Endothelial cell of umbilical vein (primary cell): ENCODE measurements at regions not wholly inside any gene's neighbourhood (a gene's known extent, or its start where the extent isn't known, plus 50 kb on each side); places are given as distances from the start of the nearest gene placed in this dataset.

ENCODE experiments used
- BruUV-seq: library from RNA; stranded (reverse); fragments of 400-500 nt; replicated peaks from 2 replicates; lab custom pipeline; 2021; lab: Mats Ljungman, UMichigan
- CTCF ChIA-PET: fragments of 300-600, 350-600 bp; sonication (Branson Sonifier 250); formaldehyde crosslinking; loops from one replicate; lab custom pipeline; 2021; ENCODE audit warnings: antibody characterized with exemption, inconsistent platforms; lab: Charles Lee
- POLR2A ChIA-PET: fragments of 300-600, 350-600 bp; sonication (Branson Sonifier 250); formaldehyde crosslinking; loops from one replicate; lab custom pipeline; 2021; ENCODE audit warnings: antibody characterized with exemption, inconsistent platforms; lab: Charles Lee
- DNase-seq: peaks from one replicate; pipeline ENCODE4 v3.0.0-alpha.2; 2011; ENCODE audit warnings: low read depth, low spot score
- FAIRE-seq: peaks from 2 replicates; lab custom pipeline; 2011; peaks lifted over from hg19 to GRCh38; lab: Jason Lieb, UNC
- H2AFZ ChIP-seq: 2 replicates; pipeline ENCODE4 v1.6.0; 2012; ENCODE audit warnings: low read depth, low read length, control low read depth, inconsistent platforms
- H3K27ac ChIP-seq: 2 replicates; pipeline ENCODE4 v1.5.1; 2011; ENCODE audit warnings: low read depth, mild to moderate bottlenecking, control low read depth, low read length, moderate library complexity; ENCODE audit not compliant: insufficient read depth
- H3K27me3 ChIP-seq, 2 experiments: 2 replicates each; pipeline versions ENCODE4 v1.6.0 to v1.6.1; 2011; ENCODE audit warnings: low read length in 2 of 2, mixed read lengths in 1 of 2; ENCODE audit not compliant: control insufficient read depth in 2 of 2, insufficient read depth in 2 of 2
- H3K36me3 ChIP-seq, 2 experiments: 2 replicates in 1 of 2; 3 replicates in 1 of 2; pipeline ENCODE4 v1.5.1; 2011; ENCODE audit warnings: low read length in 2 of 2, mild to moderate bottlenecking in 1 of 2, moderate library complexity in 1 of 2; ENCODE audit not compliant: control insufficient read depth in 2 of 2, insufficient read depth in 2 of 2; ENCODE audit errors: extremely low read depth in 1 of 2
- H3K4me1 ChIP-seq: 3 replicates; pipeline ENCODE4 v1.5.1; 2011; ENCODE audit warnings: mild to moderate bottlenecking, low read length; ENCODE audit not compliant: control insufficient read depth, insufficient read depth; ENCODE audit errors: extremely low read depth
- H3K4me2 ChIP-seq: 2 replicates; pipeline ENCODE4 v1.6.1; 2011; ENCODE audit warnings: low read length, control low read depth, mixed read lengths; ENCODE audit not compliant: insufficient read depth
- H3K4me3 ChIP-seq, 3 experiments: fragments of 200-600 bp in 1 of 3; sonication (generic), shearing (Covaris generic) in 1 of 3; replicated peaks in 1 of 3; 2 replicates each; pipeline ENCODE4 v1.5.1; 2011 to 2016; ENCODE audit warnings: control low read depth in 3 of 3, low read length in 3 of 3, mild to moderate bottlenecking in 2 of 3, inconsistent platforms in 1 of 3, low read depth in 1 of 3, moderate library complexity in 1 of 3; ENCODE audit not compliant: insufficient read depth in 1 of 3
- H3K79me2 ChIP-seq: 2 replicates; pipeline ENCODE4 v1.6.0; 2012; ENCODE audit warnings: low read length, inconsistent platforms; ENCODE audit not compliant: control insufficient read depth, insufficient read depth
- H3K9ac ChIP-seq: replicated peaks from 2 replicates; pipeline ENCODE3; 2011; ENCODE audit warnings: low read length, control low read depth; ENCODE audit not compliant: insufficient read depth; ENCODE audit errors: extremely low read depth
- H3K9me1 ChIP-seq: replicated peaks from 3 replicates; pipeline ENCODE4 v1.6.0; 2011; ENCODE audit warnings: mild to moderate bottlenecking, low read length; ENCODE audit not compliant: control insufficient read depth, insufficient read depth; ENCODE audit errors: extremely low read depth
- H3K9me3 ChIP-seq: replicated peaks from 2 replicates; pipeline ENCODE4 v1.5.1; 2012; ENCODE audit warnings: low read length, inconsistent platforms; ENCODE audit not compliant: control insufficient read depth, insufficient read depth
- H4K20me1 ChIP-seq: replicated peaks from 2 replicates; pipeline ENCODE3; 2011; ENCODE audit warnings: mild to moderate bottlenecking, low read length; ENCODE audit not compliant: control insufficient read depth, insufficient read depth; ENCODE audit errors: extremely low read depth
- CTCF ChIP-seq, 2 donors: IDR thresholded peaks; 1 replicate in 1 of 2; 2 replicates in 1 of 2; pipeline ENCODE4 v1.5.1; 2011; ENCODE audit warnings: low read length in 2 of 2, mild to moderate bottlenecking in 2 of 2, moderate library complexity in 2 of 2, control low read depth in 1 of 2, inconsistent platforms in 1 of 2, low read depth in 1 of 2; ENCODE audit not compliant: insufficient read depth in 1 of 2; ENCODE audit errors: extremely low read depth in 1 of 2
- EZH2 ChIP-seq: IDR thresholded peaks from 2 replicates; pipeline ENCODE4 v1.6.1; 2012; ENCODE audit warnings: borderline replicate concordance, low read depth, mild to moderate bottlenecking, moderate library complexity, low read length, inconsistent platforms; ENCODE audit not compliant: severe bottlenecking
- FOS ChIP-seq: IDR thresholded peaks from 2 replicates; pipeline ENCODE4 v1.6.1; 2011; ENCODE audit warnings: mild to moderate bottlenecking, low read length, moderate library complexity, borderline replicate concordance; ENCODE audit not compliant: insufficient read depth
- GATA2 ChIP-seq: IDR thresholded peaks from 2 replicates; pipeline ENCODE4 v1.7.0; 2011; ENCODE audit warnings: low read depth, mild to moderate bottlenecking, moderate library complexity, mixed read lengths, low read length; ENCODE audit not compliant: insufficient read length, insufficient read depth
- JUN ChIP-seq: IDR thresholded peaks from 2 replicates; pipeline ENCODE4 v1.6.1; 2011; ENCODE audit warnings: borderline replicate concordance, low read depth; ENCODE audit not compliant: insufficient read length, insufficient read depth
- MAX ChIP-seq: IDR thresholded peaks from 2 replicates; pipeline ENCODE4 v1.6.1; 2011; ENCODE audit not compliant: insufficient read depth, insufficient read length
- MYC ChIP-seq: IDR thresholded peaks from one replicate; pipeline ENCODE4 v1.6.1; 2011; ENCODE audit warnings: mild to moderate bottlenecking, low read depth, low read length
- POLR2A ChIP-seq: IDR thresholded peaks from 2 replicates; pipeline ENCODE4 v1.6.1; 2012; ENCODE audit warnings: low read depth, mild to moderate bottlenecking, control low read depth, low read length
- POLR2AphosphoS5 ChIP-seq: IDR thresholded peaks from 2 replicates; pipeline ENCODE4 v1.6.1; 2012; ENCODE audit warnings: low read depth, mild to moderate bottlenecking, control low read depth, low read length, moderate library complexity; ENCODE audit not compliant: insufficient read depth
- dilution Hi-C: fragments of 300-500 bp; cut with MboI; formaldehyde crosslinking; loops from one replicate; pipeline ENCODE4 v1.15.0; 2019; ENCODE audit warnings: low sequenced_read_pairs; ENCODE audit not compliant: extremely low pct_ligation_motif_present
- intact Hi-C: fragments of 100-400 bp; cut with micrococcal nuclease; formaldehyde crosslinking; loops from one replicate; pipeline ENCODE4 v1.10.0; 2022

- no peak overlapping the region for H3K4me3 ChIP-seq
- no peaks in the 10 kb centered on the region for H3K9me1 ChIP-seq
- H3K9me3 ChIP-seq: no peaks in the 10 kb centered on the region
- no peak overlapping the region for H3K27ac ChIP-seq
- no peak for FAIRE-seq
- intact Hi-C loops (no loop called here), dilution Hi-C loops (no loop called here)
- H4K20me1 ChIP-seq: no peaks in the 10 kb centered on the region
- no peaks in the 10 kb centered on the region for H3K79me2 ChIP-seq
- H3K36me3 ChIP-seq: no peaks in the 10 kb centered on the region
- H3K4me1 ChIP-seq: no peaks in the 10 kb centered on the region
- ChIA-PET POLR2A (no interaction called here), CTCF (interaction anchor here (1.1 to 2.4 kb wide), 3 partner anchors 9 to 305 kb away, joined by 3 to 9 read pairs (median 4); no protein-coding TSS in a partner anchor)
- no peak overlapping the region for H2AFZ ChIP-seq
- no TSS peak for BruUV-seq
- no peaks in the 10 kb centered on the region for H3K27me3 ChIP-seq
- no peak for DNase-seq
- no peak for TF ChIP-seq GATA2
- TF ChIP-seq FOS: no peak
- TF ChIP-seq CTCF (IDR thresholded peaks at IDR 0.05; ENCODE audit: extremely low read depth in 1 of 2, insufficient read depth in 1 of 2, low read depth in 1 of 2, low read length in 2 of 2): no peak
- TF ChIP-seq JUN: no peak
- no peak overlapping the region for H3K9ac ChIP-seq
- H3K4me2 ChIP-seq: no peak overlapping the region
Observed at GRCh38 chr14:28599191-28599590, 167.4 kb upstream of the FOXG1 start.

GRCh38 chr14:28599605-28600004, 167.0 kb upstream of the FOXG1 start:
- dilution Hi-C loops (no loop called here), intact Hi-C loops (loop anchor here (10.0 kb wide), 2 partner anchors 1075 to 1615 kb away; no protein-coding TSS in a partner anchor)
- DNase-seq: no peak
- H4K20me1 ChIP-seq: no peaks in the 10 kb centered on the region
- H3K9ac ChIP-seq: no peak overlapping the region
- no TSS peak for BruUV-seq
- H3K9me1 ChIP-seq: no peaks in the 10 kb centered on the region
- ChIA-PET CTCF (interaction anchor here (1.3 to 2.4 kb wide), 2 partner anchors 8 to 305 kb away, joined by 4 to 9 read pairs; no protein-coding TSS in a partner anchor), POLR2A (no interaction called here)
- no peak overlapping the region for H3K27ac ChIP-seq
- no peak for FAIRE-seq
- H3K36me3 ChIP-seq: no peaks in the 10 kb centered on the region
- H3K27me3 ChIP-seq: no peaks in the 10 kb centered on the region
- no peaks in the 10 kb centered on the region for H3K79me2 ChIP-seq
- H3K4me1 ChIP-seq: no peaks in the 10 kb centered on the region
- H2AFZ ChIP-seq: no peak overlapping the region
- no peak overlapping the region for H3K4me2 ChIP-seq
- no peaks in the 10 kb centered on the region for H3K9me3 ChIP-seq
- no peak overlapping the region for H3K4me3 ChIP-seq
- no peak for TF ChIP-seq EZH2
- TF ChIP-seq CTCF (IDR thresholded peaks at IDR 0.05; ENCODE audit: extremely low read depth in 1 of 2, insufficient read depth in 1 of 2, low read depth in 1 of 2, low read length in 2 of 2): no peak
- TF ChIP-seq GATA2: no peak
- TF ChIP-seq MAX: no peak
- TF ChIP-seq POLR2A: no peak
- no peak for TF ChIP-seq POLR2AphosphoS5
- TF ChIP-seq FOS: no peak
- TF ChIP-seq MYC: no peak
- no peak for TF ChIP-seq JUN
